Parathyroid adenoma (tissue), 2 donors: ENCODE measurements at regions not wholly inside any gene's neighbourhood (a gene's known extent, or its start where the extent isn't known, plus 50 kb on each side); places are given as distances from the start of the nearest gene placed in this dataset.

Experiments used
- H2AFZ ChIP-seq: fragments of 300-600 bp; sonication (generic); one replicate; pipeline ENCODE4 v1.7.0; 2017; ENCODE audit warnings: antibody characterized with exemption, mild to moderate bottlenecking
- H3K27ac ChIP-seq: fragments of 300-600 bp; sonication (generic); one replicate; pipeline ENCODE4 v1.7.0; 2017
- H3K27me3 ChIP-seq: fragments of 300-600 bp; sonication (generic); one replicate; pipeline ENCODE4 v1.7.0; 2017; ENCODE audit warnings: low read length; ENCODE audit not compliant: control insufficient read depth, insufficient read depth
- H3K36me3 ChIP-seq: fragments of 300-600 bp; sonication (generic); one replicate; pipeline ENCODE4 v1.7.0; 2017; ENCODE audit warnings: low read length; ENCODE audit not compliant: control insufficient read depth, insufficient read depth
- H3K4me1 ChIP-seq: fragments of 300-600 bp; sonication (generic); one replicate; pipeline ENCODE4 v1.7.0; 2017; ENCODE audit warnings: control low read depth
- H3K4me2 ChIP-seq: fragments of 300-600 bp; sonication (generic); one replicate; pipeline ENCODE4 v1.7.0; 2017; ENCODE audit warnings: low read length
- H3K4me3 ChIP-seq: fragments of 300-600 bp; sonication (generic); one replicate; pipeline ENCODE4 v1.7.0; 2017; ENCODE audit warnings: low read depth, low read length
- H3K79me2 ChIP-seq: fragments of 300-600 bp; sonication (generic); one replicate; pipeline ENCODE4 v1.7.0; 2017; ENCODE audit warnings: control low read depth
- H3K9ac ChIP-seq: fragments of 300-600 bp; sonication (generic); one replicate; pipeline ENCODE4 v1.7.0; 2017; ENCODE audit warnings: mild to moderate bottlenecking
- H3K9me3 ChIP-seq: fragments of 300-600 bp; sonication (generic); one replicate; pipeline ENCODE4 v1.7.0; 2017; ENCODE audit warnings: low read length; ENCODE audit not compliant: control insufficient read depth
- TF ChIP-seq, protein P1 (sequence below): fragments of 300-600 bp; sonication (generic); IDR thresholded peaks from one replicate; pipeline ENCODE4 v1.7.0; 2017; ENCODE audit warnings: antibody characterized with exemption, mild to moderate bottlenecking
- donor health status: primary hyperparathyroidism.

DNA sequence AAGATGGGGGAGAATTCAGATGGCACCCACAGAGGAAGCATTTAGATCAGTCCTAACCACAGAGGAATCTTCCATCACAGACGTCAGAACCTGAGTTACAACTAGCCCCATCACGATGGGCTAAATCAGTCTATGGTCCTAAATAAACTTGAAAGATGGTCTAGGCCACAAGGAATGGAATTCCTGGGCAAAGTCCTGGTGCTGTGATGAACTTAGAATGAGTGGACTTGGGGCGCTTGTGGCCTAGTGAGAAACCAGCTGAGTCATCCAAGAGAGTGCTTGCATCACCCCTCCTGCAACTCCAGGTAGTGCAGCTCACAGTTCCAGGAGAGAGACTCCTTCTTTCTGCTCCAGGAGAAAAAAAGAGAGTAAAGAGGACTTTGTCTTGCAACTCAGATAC is 722.9 kb upstream of the RGMB start:
- TF ChIP-seq, protein P1, sequence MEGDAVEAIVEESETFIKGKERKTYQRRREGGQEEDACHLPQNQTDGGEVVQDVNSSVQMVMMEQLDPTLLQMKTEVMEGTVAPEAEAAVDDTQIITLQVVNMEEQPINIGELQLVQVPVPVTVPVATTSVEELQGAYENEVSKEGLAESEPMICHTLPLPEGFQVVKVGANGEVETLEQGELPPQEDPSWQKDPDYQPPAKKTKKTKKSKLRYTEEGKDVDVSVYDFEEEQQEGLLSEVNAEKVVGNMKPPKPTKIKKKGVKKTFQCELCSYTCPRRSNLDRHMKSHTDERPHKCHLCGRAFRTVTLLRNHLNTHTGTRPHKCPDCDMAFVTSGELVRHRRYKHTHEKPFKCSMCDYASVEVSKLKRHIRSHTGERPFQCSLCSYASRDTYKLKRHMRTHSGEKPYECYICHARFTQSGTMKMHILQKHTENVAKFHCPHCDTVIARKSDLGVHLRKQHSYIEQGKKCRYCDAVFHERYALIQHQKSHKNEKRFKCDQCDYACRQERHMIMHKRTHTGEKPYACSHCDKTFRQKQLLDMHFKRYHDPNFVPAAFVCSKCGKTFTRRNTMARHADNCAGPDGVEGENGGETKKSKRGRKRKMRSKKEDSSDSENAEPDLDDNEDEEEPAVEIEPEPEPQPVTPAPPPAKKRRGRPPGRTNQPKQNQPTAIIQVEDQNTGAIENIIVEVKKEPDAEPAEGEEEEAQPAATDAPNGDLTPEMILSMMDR, result no peak
- Histone ChIP-seq H3K27ac (no peak overlapping the region), H3K4me3 (no peak overlapping the region), H3K79me2 (no peaks in the 10 kb centered on the region), H3K4me2 (no peak overlapping the region), H3K9ac (no peak overlapping the region), H3K4me1 (no peaks in the 10 kb centered on the region), H3K27me3 (no peaks in the 10 kb centered on the region), H3K9me3 (no peaks in the 10 kb centered on the region), H2AFZ (no peak overlapping the region), H3K36me3 (no peaks in the 10 kb centered on the region)

DNA sequence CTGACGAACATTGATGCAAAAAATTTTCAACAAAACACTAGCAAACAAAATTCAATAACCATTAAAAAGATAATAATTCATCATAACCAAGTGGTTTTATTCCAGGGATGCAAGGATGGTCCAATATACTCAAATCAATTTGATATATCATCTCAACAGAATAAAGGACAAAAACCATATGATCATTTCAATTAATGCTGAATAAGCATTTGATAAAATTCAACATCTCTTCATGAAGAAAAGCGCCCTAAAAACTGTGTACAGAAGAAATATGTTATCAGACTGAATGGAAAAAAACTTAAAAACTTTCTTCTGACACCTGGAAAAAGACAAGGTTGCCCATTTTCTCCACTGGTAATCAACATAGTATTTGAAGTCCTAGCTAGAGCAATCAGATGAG is 720.3 kb upstream of the RGMB start:
- no peaks in the 10 kb centered on the region for H3K27me3 ChIP-seq
- H3K36me3 ChIP-seq, result no peaks in the 10 kb centered on the region
- H3K9ac ChIP-seq, result no peak overlapping the region
- H3K4me3 ChIP-seq, result no peak overlapping the region
- no peak overlapping the region for H2AFZ ChIP-seq
- no peaks in the 10 kb centered on the region for H3K79me2 ChIP-seq
- H3K4me2 ChIP-seq, result no peak overlapping the region
- H3K27ac ChIP-seq, result no peak overlapping the region
- no peaks in the 10 kb centered on the region for H3K4me1 ChIP-seq
- TF ChIP-seq, protein P1, result no peak
- H3K9me3 ChIP-seq, result no peaks in the 10 kb centered on the region

DNA sequence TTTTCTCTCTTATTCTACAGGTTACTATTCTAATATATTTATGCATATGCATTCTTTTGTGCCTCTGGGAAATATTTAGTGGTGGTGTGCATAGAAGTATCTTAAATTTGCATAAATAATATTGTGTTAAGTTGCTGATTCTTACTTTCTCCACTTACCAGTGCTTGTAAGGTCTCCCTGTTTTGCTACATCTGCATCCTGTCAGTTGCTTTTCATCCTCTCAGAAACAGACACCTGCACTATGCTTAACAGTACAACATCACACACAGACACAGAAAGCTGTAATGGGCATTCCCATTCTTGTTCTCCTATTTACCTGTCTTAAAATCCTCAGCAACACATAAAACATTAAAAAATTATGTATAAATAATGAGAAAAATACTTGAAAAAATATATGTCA is 713.3 kb upstream of the RGMB start:
- Histone ChIP-seq H3K36me3 (no peaks in the 10 kb centered on the region), H3K4me1 (no peaks in the 10 kb centered on the region), H3K79me2 (no peaks in the 10 kb centered on the region), H3K27me3 (no peaks in the 10 kb centered on the region), H2AFZ (no peak overlapping the region), H3K9ac (no peak overlapping the region), H3K9me3 (no peaks in the 10 kb centered on the region), H3K4me2 (no peak overlapping the region), H3K4me3 (no peak overlapping the region), H3K27ac (no peak overlapping the region)
- TF ChIP-seq, protein P1, result no peak

DNA sequence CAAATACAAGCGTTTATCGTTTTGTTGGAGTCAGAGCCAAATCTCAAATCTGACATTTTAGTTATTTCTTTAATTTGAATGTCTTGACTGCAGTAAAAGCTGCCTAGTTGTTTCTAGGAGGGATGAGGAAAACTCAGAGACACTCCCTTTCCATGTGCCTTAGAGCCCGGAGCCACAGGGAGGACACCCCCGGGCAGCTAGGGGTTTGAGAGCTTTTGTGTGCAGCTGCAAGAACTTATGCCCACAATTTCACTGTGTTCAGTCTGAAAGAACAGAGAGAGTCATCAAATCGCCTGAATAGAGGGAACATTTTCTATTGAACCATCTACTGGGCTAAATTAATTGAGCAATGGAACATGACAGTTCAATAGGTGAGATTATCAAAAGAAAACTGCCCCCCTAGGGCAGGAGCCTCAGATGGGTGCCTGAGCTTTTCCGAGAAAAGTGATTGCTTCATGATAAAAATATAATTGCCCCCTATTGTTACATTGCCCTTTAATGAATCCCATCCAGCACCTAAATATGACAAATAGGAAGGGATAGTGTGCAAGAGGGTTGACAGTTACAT is 709.3 kb upstream of the RGMB start:
- H3K9me3 ChIP-seq, result no peaks in the 10 kb centered on the region
- H2AFZ ChIP-seq, result no peak overlapping the region
- H3K36me3 ChIP-seq, result no peaks in the 10 kb centered on the region
- no peaks in the 10 kb centered on the region for H3K27me3 ChIP-seq
- no peak overlapping the region for H3K9ac ChIP-seq
- H3K4me1 ChIP-seq, result no peaks in the 10 kb centered on the region
- H3K79me2 ChIP-seq, result no peaks in the 10 kb centered on the region
- H3K27ac ChIP-seq, result no peak overlapping the region
- TF ChIP-seq, protein P1, result no peak
- no peak overlapping the region for H3K4me3 ChIP-seq
- H3K4me2 ChIP-seq, result no peak overlapping the region

DNA sequence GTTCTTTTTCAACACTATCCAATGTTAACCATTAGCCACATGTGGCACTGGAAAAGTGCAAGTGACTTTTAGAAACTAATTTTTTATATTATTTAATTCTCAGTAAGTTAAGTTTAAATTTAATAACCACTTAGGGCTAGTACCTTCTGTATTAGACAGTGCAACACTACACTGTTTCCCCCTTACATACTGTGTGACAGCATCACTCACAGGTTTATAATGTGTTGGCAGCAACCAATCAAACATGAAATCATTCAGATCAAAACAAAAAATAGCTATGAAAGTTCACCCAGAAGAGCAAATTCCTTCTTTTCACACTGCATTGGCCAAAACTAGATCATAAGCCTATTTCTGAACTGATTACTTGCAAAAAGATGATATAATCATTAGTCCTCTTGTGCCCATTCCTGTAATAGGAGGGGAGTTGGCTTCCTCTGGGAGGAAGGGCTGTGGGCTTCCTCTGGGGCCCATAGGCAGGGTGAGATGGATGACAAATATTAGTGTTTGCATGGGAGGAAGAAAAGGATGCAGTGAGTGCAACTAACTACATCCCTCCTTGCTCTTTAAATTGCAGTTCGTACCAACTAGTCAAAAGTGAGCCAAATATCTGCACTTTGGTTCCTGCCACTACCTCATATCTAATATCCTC is 708.1 kb upstream of the RGMB start:
- Histone ChIP-seq H3K9ac (no peak overlapping the region), H2AFZ (no peak overlapping the region), H3K79me2 (no peaks in the 10 kb centered on the region), H3K27ac (no peak overlapping the region), H3K36me3 (no peaks in the 10 kb centered on the region), H3K4me1 (no peaks in the 10 kb centered on the region), H3K4me2 (no peak overlapping the region), H3K4me3 (no peak overlapping the region), H3K9me3 (no peaks in the 10 kb centered on the region), H3K27me3 (no peaks in the 10 kb centered on the region)
- TF ChIP-seq, protein P1, result no peak
